ENCODE measurements at regions not wholly inside any gene's neighbourhood (a gene's known extent, or its start where the extent isn't known, plus 50 kb on each side); places are given as distances from the start of the nearest gene placed in this dataset.

GRCh38 chr20:4471221-4471620 is 215.0 kb upstream of the PRNP start:
- TF ChIP-seq CTCF (IDR thresholded peaks at IDR 0.05) = no peak
- no peak for TF ChIP-seq POLR2A (IDR thresholded peaks at IDR 0.05)

Measured in uterus (tissue), 2 donors.